Activated T-helper 17 cell treated with anti-CD3 and anti-CD28 coated beads, Interleukin-2, amount 50 U/mL, for 72 hours (primary cell): ENCODE measurements at regions not wholly inside any gene's neighbourhood (a gene's known extent, or its start where the extent isn't known, plus 50 kb on each side); places are given as distances from the start of the nearest gene placed in this dataset.

ENCODE experiments used
- ATAC-seq: fragments of 150-1000 bp; cut with Tn5 transposase; replicated peaks from 2 replicates; pipeline ENCODE4 v1.10.0; 2021; ENCODE audit warnings: mild to moderate bottlenecking, moderate library complexity
- H3K27ac Mint-ChIP-seq: one replicate; pipeline ENCODE4 v1.8.0; 2022; ENCODE audit warnings: mixed read lengths
- H3K27me3 Mint-ChIP-seq: one replicate; pipeline ENCODE4 v1.8.0; 2022; ENCODE audit warnings: mixed read lengths
- H3K36me3 Mint-ChIP-seq: one replicate; pipeline ENCODE4 v1.8.0; 2022; ENCODE audit warnings: low read depth, mild to moderate bottlenecking, mixed read lengths
- H3K4me1 Mint-ChIP-seq: one replicate; pipeline ENCODE4 v1.8.0; 2022; ENCODE audit warnings: mixed read lengths
- H3K4me3 Mint-ChIP-seq: one replicate; pipeline ENCODE4 v1.8.0; 2022; ENCODE audit warnings: mild to moderate bottlenecking, mixed read lengths
- H3K9me3 Mint-ChIP-seq: one replicate; pipeline ENCODE4 v1.8.0; 2022; ENCODE audit warnings: mixed read lengths

- Mint-ChIP-seq H3K27me3 (peaks cover 21% of the 10 kb centered on the region), H3K9me3 (no peaks in the 10 kb centered on the region), H3K36me3 (no peaks in the 10 kb centered on the region), H3K4me3 (no peak overlapping the region), H3K4me1 (no peaks in the 10 kb centered on the region), H3K27ac (no peak overlapping the region)
- no peak for ATAC-seq
These were observed 403.4 kb downstream of the MATN1 start for GRCh38 chr1:30319765-30320580.

- Mint-ChIP-seq H3K4me1 (no peaks in the 10 kb centered on the region), H3K27ac (no peak overlapping the region), H3K9me3 (no peaks in the 10 kb centered on the region), H3K4me3 (no peak overlapping the region), H3K36me3 (no peaks in the 10 kb centered on the region), H3K27me3 (peaks cover 21% of the 10 kb centered on the region)
- no peak for ATAC-seq
These were observed 404.3 kb downstream of the MATN1 start for GRCh38 chr1:30318864-30319718.

- peaks cover 26% of the 10 kb centered on the region for H3K27me3 Mint-ChIP-seq
- H3K4me3 Mint-ChIP-seq: no peak overlapping the region
- no peaks in the 10 kb centered on the region for H3K4me1 Mint-ChIP-seq
- no peak for ATAC-seq
- H3K27ac Mint-ChIP-seq: no peak overlapping the region
- H3K9me3 Mint-ChIP-seq: no peaks in the 10 kb centered on the region
- no peaks in the 10 kb centered on the region for H3K36me3 Mint-ChIP-seq
These were observed 405.0 kb downstream of the MATN1 start for GRCh38 chr1:30318413-30318812.

- no peaks in the 10 kb centered on the region for H3K4me1 Mint-ChIP-seq
- ATAC-seq: no peak
- H3K4me3 Mint-ChIP-seq: no peak overlapping the region
- no peaks in the 10 kb centered on the region for H3K9me3 Mint-ChIP-seq
- peaks cover 26% of the 10 kb centered on the region for H3K27me3 Mint-ChIP-seq
- no peaks in the 10 kb centered on the region for H3K36me3 Mint-ChIP-seq
- H3K27ac Mint-ChIP-seq: no peak overlapping the region
These were observed 405.5 kb downstream of the MATN1 start for GRCh38 chr1:30317921-30318320.

- Mint-ChIP-seq H3K4me1 (no peaks in the 10 kb centered on the region), H3K27ac (no peak overlapping the region), H3K9me3 (no peaks in the 10 kb centered on the region), H3K27me3 (peaks cover 31% of the 10 kb centered on the region), H3K4me3 (no peak overlapping the region), H3K36me3 (no peaks in the 10 kb centered on the region)
- no peak for ATAC-seq
These were observed 407.3 kb downstream of the MATN1 start for GRCh38 chr1:30316056-30316455.

- no peaks in the 10 kb centered on the region for H3K4me1 Mint-ChIP-seq
- no peak for ATAC-seq
- H3K4me3 Mint-ChIP-seq: no peak overlapping the region
- H3K36me3 Mint-ChIP-seq: no peaks in the 10 kb centered on the region
- H3K27ac Mint-ChIP-seq: no peak overlapping the region
- peaks cover 34% of the 10 kb centered on the region for H3K27me3 Mint-ChIP-seq
- no peaks in the 10 kb centered on the region for H3K9me3 Mint-ChIP-seq
These were observed 408.0 kb downstream of the MATN1 start for GRCh38 chr1:30315185-30315960.

GRCh38 chr1:30314591-30314990 lies 408.8 kb downstream of the MATN1 start:
- Mint-ChIP-seq H3K9me3 (no peaks in the 10 kb centered on the region), H3K27ac (no peak overlapping the region), H3K4me1 (no peaks in the 10 kb centered on the region), H3K4me3 (no peak overlapping the region), H3K27me3 (peaks cover 29% of the 10 kb centered on the region), H3K36me3 (no peaks in the 10 kb centered on the region)
- ATAC-seq: no peak

GRCh38 chr1:30313584-30313983 lies 409.8 kb downstream of the MATN1 start:
- Mint-ChIP-seq H3K4me1 (no peaks in the 10 kb centered on the region), H3K27me3 (peaks cover 29% of the 10 kb centered on the region), H3K9me3 (no peaks in the 10 kb centered on the region), H3K4me3 (no peak overlapping the region), H3K27ac (no peak overlapping the region), H3K36me3 (no peaks in the 10 kb centered on the region)
- ATAC-seq: no peak

- H3K4me1 Mint-ChIP-seq: no peaks in the 10 kb centered on the region
These were observed 410.2 kb downstream of the MATN1 start for GRCh38 chr1:30313176-30313575.

GRCh38 chr1:30312226-30312625 lies 411.2 kb downstream of the MATN1 start:
- no peak overlapping the region for H3K27ac Mint-ChIP-seq
- no peak overlapping the region for H3K4me3 Mint-ChIP-seq
- H3K27me3 Mint-ChIP-seq: peaks cover 27% of the 10 kb centered on the region
- no peaks in the 10 kb centered on the region for H3K36me3 Mint-ChIP-seq
- ATAC-seq: no peak
- no peaks in the 10 kb centered on the region for H3K4me1 Mint-ChIP-seq
- no peaks in the 10 kb centered on the region for H3K9me3 Mint-ChIP-seq

More at GRCh38 chr1:30313176-30313575, 410.2 kb downstream of the MATN1 start:
- Mint-ChIP-seq H3K4me3 (no peak overlapping the region), H3K36me3 (no peaks in the 10 kb centered on the region), H3K9me3 (no peaks in the 10 kb centered on the region), H3K27me3 (peaks cover 29% of the 10 kb centered on the region), H3K27ac (no peak overlapping the region)
- ATAC-seq: no peak

- ATAC-seq: no peak
- no peak overlapping the region for H3K27ac Mint-ChIP-seq
- H3K27me3 Mint-ChIP-seq: peaks cover 31% of the 10 kb centered on the region
- no peak overlapping the region for H3K4me3 Mint-ChIP-seq
- no peaks in the 10 kb centered on the region for H3K4me1 Mint-ChIP-seq
- no peaks in the 10 kb centered on the region for H3K9me3 Mint-ChIP-seq
- no peaks in the 10 kb centered on the region for H3K36me3 Mint-ChIP-seq
These were observed 411.6 kb downstream of the MATN1 start for GRCh38 chr1:30311749-30312148.

GRCh38 chr1:30310966-30311742 lies 412.2 kb downstream of the MATN1 start:
- ATAC-seq: no peak
- Mint-ChIP-seq H3K27ac (no peak overlapping the region), H3K4me3 (no peak overlapping the region), H3K4me1 (no peaks in the 10 kb centered on the region), H3K36me3 (no peaks in the 10 kb centered on the region), H3K9me3 (no peaks in the 10 kb centered on the region), H3K27me3 (peaks cover 36% of the 10 kb centered on the region)

GRCh38 chr1:30307182-30307581 lies 416.2 kb downstream of the MATN1 start:
- Mint-ChIP-seq H3K9me3 (no peaks in the 10 kb centered on the region), H3K27me3 (peaks cover 34% of the 10 kb centered on the region), H3K36me3 (no peaks in the 10 kb centered on the region), H3K27ac (no peak overlapping the region), H3K4me3 (no peak overlapping the region), H3K4me1 (no peaks in the 10 kb centered on the region)
- ATAC-seq: no peak

GRCh38 chr1:30305519-30305918 lies 417.9 kb downstream of the MATN1 start:
- H3K27ac Mint-ChIP-seq: no peak overlapping the region
- no peaks in the 10 kb centered on the region for H3K36me3 Mint-ChIP-seq
- no peaks in the 10 kb centered on the region for H3K4me1 Mint-ChIP-seq
- peaks cover 32% of the 10 kb centered on the region for H3K27me3 Mint-ChIP-seq
- no peak overlapping the region for H3K4me3 Mint-ChIP-seq
- H3K9me3 Mint-ChIP-seq: no peaks in the 10 kb centered on the region
- no peak for ATAC-seq
